GM21825 (cell line): ENCODE measurements at regions not wholly inside any gene's neighbourhood (a gene's known extent, or its start where the extent isn't known, plus 50 kb on each side); places are given as distances from the start of the nearest gene placed in this dataset.
"Not testable (repeated sequence)": the region's sequence is repeated elsewhere in the genome, so short reads cannot be mapped to it uniquely, and the experiment has no call there.

ENCODE experiments used
- ATAC-seq: cut with Tn5 transposase; IDR thresholded peaks from one replicate; pipeline ENCODE4 v1.9.1; 2021; ENCODE audit warnings: mild to moderate bottlenecking, moderate library complexity; ENCODE audit not compliant: unreplicated experiment

DNA sequence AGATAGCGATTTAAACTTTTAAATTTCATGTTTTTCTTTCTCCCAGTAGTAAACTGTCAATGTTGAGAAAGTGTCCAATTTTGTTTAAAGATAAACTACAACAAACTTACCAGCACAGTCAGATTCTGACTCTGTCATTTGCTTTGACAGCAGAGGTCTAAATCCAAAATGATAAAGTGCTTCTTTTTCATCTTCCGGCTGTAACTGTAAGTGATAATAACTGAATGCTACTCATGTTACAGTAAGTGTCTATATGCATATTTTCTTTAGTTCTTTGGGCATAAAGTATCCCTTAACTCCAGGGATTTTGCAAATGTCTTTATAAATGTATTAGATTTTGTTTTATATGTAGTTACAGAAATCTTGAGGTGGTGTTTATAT, 610.4 kb downstream of the RFPL4B start:
- ATAC-seq, result no peak

DNA sequence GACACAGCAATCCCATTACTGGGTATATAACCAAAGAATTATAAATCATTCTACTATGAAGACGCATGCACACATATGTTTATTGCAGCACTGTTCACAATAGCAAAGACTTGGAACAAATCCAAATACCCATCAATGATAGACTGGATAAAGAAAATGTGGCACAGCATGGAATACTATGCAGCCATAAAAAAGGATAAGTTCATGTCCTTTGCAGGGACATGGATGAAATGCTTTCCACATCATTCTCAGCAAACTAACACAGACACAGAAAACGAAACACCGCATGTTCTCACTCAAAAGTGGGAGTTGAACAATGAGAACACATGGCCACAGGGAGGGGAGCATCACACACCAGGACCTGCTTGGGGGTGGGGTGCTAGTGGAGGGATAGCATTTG, 613.0 kb downstream of the RFPL4B start:
- ATAC-seq, result not testable (repeated sequence)

DNA sequence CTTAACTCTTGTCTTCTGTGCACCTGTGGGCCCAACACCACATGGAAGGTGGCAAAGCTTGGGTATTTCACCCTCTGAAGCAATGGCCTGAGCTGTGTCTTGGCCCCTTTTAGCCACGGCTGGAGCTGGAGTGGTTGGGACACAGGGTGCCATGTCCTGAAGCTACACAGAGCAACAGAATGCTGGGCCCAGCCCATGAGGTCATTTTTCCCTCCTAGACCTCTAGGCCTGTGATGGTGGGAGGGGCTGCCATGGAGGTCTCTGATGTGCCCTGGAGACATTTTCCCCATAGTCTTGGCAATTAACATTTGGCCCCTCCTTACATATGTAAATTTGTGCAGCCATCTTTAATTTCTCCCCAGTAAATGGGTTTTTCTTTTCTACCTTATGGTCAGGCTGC, 620.8 kb downstream of the RFPL4B start:
- ATAC-seq, result no peak

DNA sequence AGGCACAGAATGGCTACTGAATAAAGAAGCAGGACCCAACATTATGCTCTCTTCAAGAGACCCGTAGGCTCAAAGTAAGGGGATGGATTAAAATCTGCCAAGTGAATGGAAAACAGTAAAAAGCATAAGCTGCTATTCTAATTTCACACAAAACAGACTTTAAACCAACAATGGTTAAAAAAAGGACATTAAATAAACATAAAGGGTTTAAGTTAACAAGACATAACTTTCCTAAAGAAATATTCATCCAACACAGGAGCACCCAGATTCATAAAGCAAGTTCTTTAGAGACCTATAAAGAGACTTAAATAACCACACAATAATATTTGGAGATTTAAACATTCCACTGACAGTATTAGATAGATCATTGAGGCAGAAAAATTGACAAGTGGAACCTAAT, 624.5 kb downstream of the RFPL4B start:
- ATAC-seq, result no peak

DNA sequence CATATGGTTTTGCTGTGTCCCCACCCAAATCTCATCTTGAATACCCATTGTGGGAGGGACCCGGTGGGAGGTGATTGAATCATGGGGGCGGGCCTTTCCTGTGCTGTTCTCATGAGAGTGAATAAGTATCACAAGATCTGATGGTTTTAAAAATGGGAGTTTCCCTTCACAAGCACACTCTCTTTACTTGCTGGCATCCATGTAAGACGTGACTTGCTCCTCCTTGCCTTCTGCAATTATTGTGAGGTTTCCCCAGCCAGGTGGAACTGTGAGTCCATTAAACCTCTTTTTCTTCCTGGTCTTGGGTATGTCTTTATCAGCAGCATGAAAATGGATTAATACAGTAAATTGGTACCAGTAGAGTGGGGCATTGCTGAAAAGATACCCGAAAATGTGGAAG, 627.8 kb downstream of the RFPL4B start:
- not testable (repeated sequence) for ATAC-seq

DNA sequence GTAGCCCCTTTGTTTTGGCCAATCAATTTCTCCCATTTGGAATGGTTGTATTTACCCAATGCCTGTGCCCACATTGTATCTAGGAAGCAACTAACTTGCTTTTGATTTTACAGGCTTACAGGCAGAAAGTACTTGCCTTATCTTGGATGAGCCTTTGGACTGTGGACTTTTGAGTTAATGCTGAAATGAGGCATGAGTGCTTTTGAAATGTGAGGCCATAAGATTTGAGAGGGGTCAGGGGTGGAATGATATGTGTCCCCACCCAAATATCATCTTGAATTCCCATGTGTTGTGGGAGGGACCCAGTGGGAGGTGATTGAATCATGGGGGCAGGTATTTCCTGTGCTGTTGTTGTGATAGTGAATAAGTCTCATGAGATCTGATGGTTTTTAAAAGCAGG, 629.4 kb downstream of the RFPL4B start:
- not testable (repeated sequence) for ATAC-seq

DNA sequence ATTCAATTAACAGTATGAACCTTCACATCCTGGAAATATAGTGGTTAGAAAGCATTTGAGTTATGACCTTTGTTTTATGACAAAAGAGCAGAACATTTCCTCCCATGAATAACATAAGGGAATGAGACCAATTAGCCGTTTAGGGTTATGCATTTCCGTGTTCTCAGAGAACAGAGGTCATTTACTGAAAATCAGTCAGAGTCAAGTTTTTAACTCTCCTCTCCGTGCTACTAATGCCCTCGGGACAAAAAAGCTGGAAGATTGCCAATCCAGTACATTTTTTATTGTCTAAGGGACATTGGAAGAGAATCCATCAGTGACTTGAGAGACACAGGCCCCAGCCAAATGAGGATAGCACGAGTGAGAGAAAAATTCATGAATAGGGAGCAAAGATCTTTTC, 632.7 kb downstream of the RFPL4B start:
- ATAC-seq, result no peak

DNA sequence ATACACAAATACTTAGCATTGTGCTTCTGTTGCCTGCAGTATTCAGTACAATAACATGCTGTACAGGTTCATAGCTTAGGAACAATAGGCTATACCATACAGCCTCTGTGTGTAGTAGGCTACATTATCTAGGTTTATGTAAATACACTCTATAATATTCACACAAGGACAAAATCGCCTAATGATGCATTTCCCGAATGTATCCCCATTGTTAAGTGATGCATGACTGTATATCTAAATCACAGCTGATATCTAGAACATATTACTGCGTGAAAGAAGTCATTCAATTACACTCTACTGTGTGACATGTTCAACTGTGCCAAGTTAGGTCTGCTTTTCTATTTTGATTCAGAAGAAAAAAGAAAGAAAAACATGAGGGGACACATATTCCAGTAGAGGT, 633.5 kb downstream of the RFPL4B start:
- ATAC-seq, result no peak

DNA sequence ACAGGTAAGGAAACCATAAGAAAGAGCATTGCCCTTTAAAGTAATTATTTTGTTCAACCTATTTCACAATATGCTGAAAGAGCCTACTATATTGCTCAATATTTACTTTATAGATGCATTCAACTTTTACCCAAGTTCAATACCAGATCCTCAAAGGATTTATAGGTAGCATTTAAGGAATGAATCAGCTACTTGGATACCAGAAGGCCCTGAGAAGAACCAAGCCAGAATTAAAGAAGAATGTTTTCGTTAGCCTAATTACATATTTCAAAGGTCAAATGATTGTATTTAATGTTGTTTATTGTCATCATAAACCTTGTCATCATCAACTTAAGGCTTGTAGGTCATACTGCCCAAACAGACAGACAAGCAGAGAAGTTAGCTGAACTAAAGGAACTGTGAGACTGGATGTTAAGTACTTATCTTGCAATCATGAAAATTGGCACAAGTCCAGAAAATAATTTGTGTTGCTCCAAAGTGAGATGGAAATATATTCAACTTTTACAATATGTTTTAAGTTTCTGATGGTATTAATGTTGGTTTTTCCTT, 636.7 kb downstream of the RFPL4B start:
- no peak for ATAC-seq

DNA sequence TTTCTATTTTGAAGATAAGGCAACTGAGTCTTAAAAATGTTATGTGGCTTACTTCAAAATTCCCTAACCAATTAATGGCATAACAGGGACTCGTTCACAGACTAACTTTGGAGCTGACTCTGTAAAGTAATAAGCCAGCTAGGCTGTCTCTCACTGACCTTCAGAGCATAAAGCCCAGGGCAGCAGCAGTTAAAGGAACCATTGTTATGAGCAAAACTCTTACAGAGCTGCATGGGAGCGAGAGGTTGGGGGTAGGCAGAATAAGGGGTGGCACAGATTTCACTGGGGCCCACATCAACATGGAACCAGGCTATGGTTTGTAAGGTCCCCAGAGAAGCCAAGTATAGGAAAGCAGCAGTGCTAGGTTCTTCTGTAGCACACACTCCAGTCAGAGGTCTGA, 637.8 kb downstream of the RFPL4B start:
- ATAC-seq, result no peak

DNA sequence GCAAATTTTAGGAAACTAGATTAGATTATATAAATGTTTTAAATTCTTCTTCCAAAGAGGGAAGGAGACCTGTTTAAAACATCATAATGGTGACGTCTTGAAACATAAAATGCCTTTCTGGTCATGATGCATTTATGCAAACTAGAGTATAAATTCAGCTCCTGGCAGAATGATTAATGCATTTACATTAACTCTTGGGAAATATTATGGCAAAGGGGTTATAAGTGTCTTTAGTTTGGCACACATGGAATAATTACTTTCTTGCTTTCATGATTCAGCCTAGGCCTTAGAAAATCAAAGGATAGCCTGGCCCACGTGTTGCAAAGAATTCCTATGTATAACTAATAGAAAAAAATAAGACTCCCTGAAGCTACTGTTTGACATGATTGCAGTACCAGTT, 639.2 kb downstream of the RFPL4B start:
- ATAC-seq, result no peak

DNA sequence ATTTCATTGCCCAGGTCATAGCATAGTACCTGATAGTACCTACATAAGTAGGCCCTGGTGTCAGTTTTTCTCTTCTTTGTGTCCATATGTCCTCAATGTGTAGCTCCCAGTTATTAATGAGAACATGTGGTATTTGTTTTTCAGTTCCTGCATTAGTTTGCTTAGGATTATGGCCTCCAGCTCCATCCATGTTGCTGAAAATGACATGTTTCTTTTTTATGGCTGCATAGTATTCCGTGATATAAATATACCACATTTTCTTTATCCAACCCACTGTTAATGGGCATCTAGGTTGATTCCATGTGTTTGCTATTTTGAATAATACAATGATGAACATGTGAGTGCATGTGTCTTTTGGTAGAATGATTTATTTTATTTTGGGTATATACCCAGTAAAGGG, 641.6 kb downstream of the RFPL4B start:
- ATAC-seq, result no peak

DNA sequence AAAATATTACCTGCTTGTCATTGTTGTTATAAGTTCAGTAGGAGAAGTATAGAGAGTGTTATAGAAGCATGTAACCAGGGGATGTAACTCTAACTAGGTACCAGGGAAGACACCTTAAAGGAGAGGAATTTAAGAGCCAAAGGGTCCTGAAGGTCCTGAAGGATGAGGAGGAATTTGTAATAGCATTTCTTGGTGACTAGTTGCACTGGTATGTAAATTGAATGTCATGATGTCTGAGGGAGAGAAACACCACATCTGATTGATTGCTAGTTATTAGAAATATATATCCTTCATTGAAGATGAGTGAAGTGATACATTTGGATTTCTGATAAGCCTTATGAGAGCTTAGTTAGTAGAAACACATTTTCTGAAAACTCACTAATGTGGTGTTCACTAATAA, 643.8 kb downstream of the RFPL4B start:
- no peak for ATAC-seq

DNA sequence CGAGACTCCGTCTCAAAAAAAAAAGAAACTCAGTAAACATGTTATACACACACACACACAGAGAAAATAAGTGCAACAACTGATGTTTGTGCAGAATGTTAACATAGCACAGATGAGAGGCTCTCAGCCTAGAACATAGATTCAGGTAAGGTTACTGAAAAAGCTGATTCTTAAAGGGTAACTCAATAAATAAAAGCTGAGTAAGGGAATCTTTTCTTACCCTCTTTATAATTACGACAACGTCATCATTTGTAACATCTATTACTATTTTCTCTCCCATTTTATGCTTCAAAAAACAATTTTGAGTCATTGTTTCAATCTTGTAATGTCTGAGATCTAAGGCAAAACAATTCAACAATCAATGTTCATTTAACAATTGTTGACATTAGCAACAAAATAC, 644.8 kb downstream of the RFPL4B start:
- no peak for ATAC-seq

DNA sequence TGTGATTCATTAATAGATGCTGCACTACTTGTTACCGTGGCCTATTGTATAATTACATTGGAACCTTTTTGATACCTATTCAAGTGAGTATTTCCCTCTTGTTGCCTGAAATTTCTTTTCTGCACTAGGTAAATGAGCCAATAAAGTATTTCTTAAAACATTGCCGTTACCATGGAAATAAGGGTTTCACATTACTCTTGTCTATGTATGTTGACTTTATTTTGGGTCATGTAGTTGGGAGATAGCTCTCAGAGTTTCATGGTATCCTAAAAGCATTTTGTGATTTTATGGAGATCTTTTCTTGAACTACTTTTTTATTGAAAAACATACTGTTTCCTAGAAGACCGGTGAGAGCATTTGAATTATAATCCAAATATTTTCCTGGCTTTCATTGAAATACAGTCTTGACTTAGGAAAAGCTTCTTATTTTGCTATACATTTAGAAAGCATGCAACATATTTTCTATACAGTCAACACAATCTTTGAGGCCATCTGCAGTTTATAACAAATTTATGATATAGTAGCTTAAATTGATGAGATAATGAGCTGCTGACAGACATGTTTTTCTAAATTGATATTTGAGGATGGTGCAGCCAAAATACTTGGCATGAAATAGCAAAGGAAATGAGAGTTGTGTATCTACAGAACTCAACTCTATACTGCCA, 650.4 kb downstream of the RFPL4B start:
- ATAC-seq, result no peak

DNA sequence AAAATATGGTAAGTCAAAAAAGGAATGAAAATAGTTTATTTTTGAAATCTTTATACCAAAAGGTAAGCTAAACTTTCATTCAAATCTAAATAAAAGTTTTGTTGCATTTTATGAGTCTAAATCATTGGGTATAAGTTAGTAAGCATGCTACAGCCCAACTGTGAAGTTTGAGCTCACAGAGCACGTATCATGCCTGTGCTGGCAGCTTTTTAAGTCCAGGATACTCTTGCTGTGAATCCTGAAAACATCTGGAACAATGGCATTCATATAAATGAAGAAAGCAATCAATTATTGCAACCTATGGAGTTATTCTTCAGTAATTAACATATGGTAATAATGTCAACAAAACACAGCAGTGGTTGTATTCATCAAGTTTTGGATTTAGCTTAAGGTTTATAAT, 656.9 kb downstream of the RFPL4B start:
- ATAC-seq, result no peak

DNA sequence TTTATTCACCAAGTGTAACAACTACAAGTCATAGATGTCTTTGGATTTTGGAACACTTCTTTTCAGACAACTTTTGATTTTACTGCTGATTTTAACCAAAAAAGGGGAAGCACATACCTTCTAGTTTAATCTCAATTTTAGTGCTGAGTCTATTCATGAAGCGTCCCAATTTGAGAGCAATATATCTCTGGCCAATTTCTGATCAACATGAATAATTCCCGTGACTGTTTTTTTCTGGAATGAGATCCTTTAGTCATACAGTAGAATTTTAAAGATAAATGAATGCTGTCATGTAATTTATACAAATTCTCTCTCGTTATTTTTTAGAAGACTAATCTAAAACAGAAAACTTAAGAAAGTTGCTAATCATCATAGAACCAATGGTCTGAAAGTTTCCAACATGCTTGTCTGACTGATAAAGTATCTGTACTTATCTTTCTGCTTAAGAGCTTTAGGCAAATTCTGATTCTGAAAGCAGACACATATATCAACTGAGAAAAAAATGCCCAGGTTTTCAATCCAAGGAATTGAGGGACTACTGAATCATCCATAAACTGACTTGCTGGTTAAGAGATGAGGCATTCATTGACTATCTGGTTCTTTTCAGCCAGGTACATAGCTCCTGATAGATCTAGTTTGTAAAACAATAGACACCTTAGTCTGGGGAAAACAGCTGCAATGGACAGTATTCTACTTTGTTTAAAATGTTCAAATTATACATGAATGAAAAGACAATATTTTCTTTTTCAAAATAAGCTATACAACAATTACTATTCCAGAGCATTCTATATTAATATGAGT, 657.5 kb downstream of the RFPL4B start:
- ATAC-seq, result no peak

DNA sequence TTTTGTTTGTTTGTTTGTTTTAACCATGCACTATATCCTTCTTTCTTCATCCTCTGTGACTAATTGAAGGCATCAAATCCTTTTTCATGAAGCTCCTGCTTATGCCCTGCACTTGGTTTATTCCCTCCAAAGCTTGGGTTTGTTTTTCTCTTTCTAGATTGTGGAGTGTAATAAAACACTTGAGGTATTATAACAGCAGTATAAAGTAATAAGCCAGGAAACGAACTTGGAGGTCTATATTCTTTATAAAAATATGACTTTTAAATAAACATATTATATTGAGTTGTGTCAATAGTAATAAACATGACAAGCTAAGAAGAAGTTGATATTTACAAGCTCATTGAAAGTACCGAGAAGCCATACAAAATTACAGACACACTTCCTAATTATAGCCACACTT, 659.4 kb downstream of the RFPL4B start:
- ATAC-seq, result no peak

DNA sequence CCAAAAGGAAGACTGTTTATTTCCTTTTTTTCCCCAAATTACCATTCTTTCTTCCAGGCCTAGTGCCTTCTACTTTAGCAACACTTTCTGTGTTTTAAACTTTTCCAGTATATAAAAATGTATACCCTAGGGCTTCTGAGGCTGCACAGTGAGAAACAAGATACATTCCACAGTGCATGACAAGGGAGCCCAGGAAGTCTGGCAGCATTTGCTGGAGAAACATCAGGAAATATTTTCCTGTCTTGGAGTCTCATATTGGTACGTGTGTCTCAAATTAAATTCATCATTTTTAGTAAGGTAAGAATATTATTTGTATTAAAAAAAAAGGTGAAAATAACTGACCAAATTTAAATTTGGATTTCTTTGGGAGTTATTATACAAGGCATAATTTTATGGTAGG, 662.6 kb downstream of the RFPL4B start:
- no peak for ATAC-seq

DNA sequence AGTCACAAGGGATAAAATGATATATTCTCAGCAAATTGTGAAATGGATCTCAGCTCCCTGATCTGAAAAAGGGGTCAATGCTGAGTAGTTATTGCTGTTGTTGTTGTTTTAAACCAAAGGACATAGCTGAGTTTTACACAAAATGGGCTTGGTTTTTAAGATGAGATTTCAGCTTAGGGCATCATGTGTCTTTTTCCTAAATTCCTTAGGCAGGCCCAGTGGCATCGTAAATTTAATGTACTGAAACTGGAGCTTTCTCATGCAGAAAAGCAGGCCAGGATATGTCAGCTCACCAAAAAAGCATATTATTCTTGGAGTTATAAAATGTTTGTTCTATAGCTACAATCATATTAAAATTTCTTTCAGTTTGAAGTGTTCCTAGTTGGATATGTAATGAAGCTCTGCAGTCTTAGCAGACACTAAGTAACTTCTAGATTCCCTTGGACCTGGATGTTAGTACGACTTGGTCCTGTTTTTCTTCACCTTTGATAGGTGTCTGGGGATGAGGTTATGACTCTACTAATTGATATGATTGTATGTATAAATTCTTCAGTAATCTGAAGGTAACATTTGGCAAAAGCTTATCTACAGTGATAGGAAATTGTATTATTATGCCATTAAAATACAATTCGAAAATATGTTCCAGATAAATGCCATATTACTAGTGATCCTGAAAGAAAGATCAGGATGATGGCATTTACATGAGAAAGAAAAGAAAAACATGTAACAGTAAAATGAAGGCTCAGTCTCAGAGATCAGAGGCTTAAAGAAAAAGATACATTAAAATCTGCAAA, 663.3 kb downstream of the RFPL4B start:
- ATAC-seq, result no peak

DNA sequence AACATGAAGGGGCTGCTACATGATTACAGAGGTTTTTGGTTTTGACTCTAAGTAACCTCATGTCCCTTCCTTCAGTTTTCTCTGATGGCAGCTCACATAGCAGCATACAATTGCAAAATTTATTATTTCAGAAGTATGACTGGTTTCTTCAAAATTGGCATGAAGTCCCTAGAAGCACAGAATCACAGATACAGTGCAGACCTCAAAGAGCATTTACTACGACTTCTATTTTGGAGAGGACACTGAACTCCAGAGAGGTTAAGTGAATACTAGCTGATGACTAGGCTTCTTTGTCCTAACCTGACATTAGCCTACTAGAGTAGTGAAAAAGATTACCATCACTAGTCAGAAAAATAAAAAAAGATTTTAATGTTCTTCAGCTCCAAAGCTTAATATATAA, 664.3 kb downstream of the RFPL4B start:
- no peak for ATAC-seq

DNA sequence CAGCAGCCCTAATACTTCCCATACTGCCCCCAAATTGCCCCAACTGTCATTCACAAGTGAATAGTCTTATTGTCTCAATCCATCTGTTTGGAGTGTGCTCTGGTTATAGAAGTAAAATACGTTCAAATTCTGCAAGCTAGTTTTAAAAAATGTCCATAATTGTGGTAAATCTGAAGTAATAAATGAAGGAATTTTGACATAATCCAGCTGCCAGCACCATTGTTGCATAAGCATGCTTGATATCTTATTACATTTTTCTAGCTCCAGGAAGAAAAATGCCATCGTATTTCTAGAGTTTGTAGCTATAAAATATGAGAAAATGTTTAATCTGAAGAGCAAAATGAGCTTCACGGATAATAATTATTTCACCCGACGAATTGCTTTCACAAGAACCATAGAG, 664.7 kb downstream of the RFPL4B start:
- no peak for ATAC-seq
